Fibroblast of lung (primary cell): ENCODE measurements at regions not wholly inside any gene's neighbourhood (a gene's known extent, or its start where the extent isn't known, plus 50 kb on each side); places are given as distances from the start of the nearest gene placed in this dataset.

Experiments
- CTCF ChIP-seq, 2 donors: IDR thresholded peaks in 1 of 2; conservative IDR thresholded peaks in 1 of 2; 1 replicate in 1 of 2; 2 replicates in 1 of 2; pipeline ENCODE4 v1.5.1; 2011 to 2012; ENCODE audit warnings: low read length in 2 of 2, control low read depth in 1 of 2, inconsistent platforms in 1 of 2, low read depth in 1 of 2, mild to moderate bottlenecking in 1 of 2
- EZH2 ChIP-seq: IDR thresholded peaks from 2 replicates; pipeline ENCODE4 v1.5.1; 2012; ENCODE audit warnings: low read length, control low read depth, mild to moderate bottlenecking; ENCODE audit errors: missing control alignments

- TF ChIP-seq CTCF (conservative IDR thresholded peaks at IDR 0.05 in 1 of 2, IDR thresholded peaks at IDR 0.05 in 1 of 2; ENCODE audit: low read depth in 1 of 2, low read length in 2 of 2) (no peak), EZH2 (no peak)
Measured at GRCh38 chr12:58066296-58066695, 124.9 kb downstream of the ATP23 start.
